Muscle layer of duodenum (tissue), 2 donors: ENCODE measurements at regions not wholly inside any gene's neighbourhood (a gene's known extent, or its start where the extent isn't known, plus 50 kb on each side); places are given as distances from the start of the nearest gene placed in this dataset.

Experiments used
- H3K27ac ChIP-seq: one replicate; pipeline ENCODE4 v1.7.0; 2013; ENCODE audit warnings: mild to moderate bottlenecking, low read length
- H3K27me3 ChIP-seq: one replicate; pipeline ENCODE4 v1.7.0; 2013; ENCODE audit warnings: low read depth, mild to moderate bottlenecking, control low read depth, low read length
- H3K36me3 ChIP-seq, 2 donors: one replicate each; pipeline ENCODE4 v1.7.0; 2013; ENCODE audit warnings: low read length in 2 of 2, control low read depth in 1 of 2, mild to moderate bottlenecking in 1 of 2; ENCODE audit not compliant: insufficient read depth in 2 of 2, control insufficient read depth in 1 of 2
- H3K4me1 ChIP-seq, 2 donors: one replicate each; pipeline ENCODE4 v1.7.0; 2013; ENCODE audit warnings: low read length in 2 of 2, mild to moderate bottlenecking in 2 of 2, control low read depth in 1 of 2, moderate library complexity in 1 of 2; ENCODE audit not compliant: insufficient read depth in 2 of 2, control insufficient read depth in 1 of 2
- H3K4me3 ChIP-seq, 2 donors: one replicate each; pipeline ENCODE4 v1.7.0; 2013; ENCODE audit warnings: low read length in 2 of 2, low read depth in 1 of 2, mild to moderate bottlenecking in 1 of 2
- H3K9me3 ChIP-seq, 2 donors: one replicate each; pipeline ENCODE4 v1.7.0; 2013; ENCODE audit warnings: low read length in 2 of 2, control low read depth in 1 of 2, mild to moderate bottlenecking in 1 of 2; ENCODE audit not compliant: control insufficient read depth in 1 of 2
- donor health status: healthy.

DNA sequence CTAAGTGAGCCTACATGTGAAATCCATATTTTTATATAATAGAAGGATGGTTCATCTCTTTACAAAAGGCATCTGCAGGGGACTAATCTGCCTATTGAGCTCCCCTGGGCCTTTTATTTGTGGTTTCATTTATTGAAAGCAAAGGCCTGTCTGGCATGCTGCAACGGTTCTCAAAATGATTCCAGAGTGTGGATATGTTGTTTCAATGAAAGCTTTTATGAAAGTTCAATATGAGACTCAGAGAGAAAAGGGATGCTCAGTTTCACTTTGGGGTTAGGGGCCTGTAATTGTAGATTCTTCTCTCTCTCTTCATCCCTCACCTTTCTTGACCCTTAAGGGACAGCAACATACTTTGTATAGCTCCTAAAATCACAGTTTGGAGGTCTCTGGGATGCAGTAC lies 204.2 kb upstream of the CASK start:
- no peaks in the 10 kb centered on the region for H3K4me1 ChIP-seq
- no peaks in the 10 kb centered on the region for H3K36me3 ChIP-seq
- no peaks in the 10 kb centered on the region for H3K9me3 ChIP-seq
- no peak overlapping the region for H3K4me3 ChIP-seq
- no peak overlapping the region for H3K27ac ChIP-seq
- no peaks in the 10 kb centered on the region for H3K27me3 ChIP-seq

GRCh38 chrX:42123369-42123768 lies 200.0 kb upstream of the CASK start:
- Histone ChIP-seq H3K27ac (no peak overlapping the region), H3K4me3 (no peak overlapping the region), H3K27me3 (no peaks in the 10 kb centered on the region), H3K4me1 (no peaks in the 10 kb centered on the region), H3K9me3 (no peaks in the 10 kb centered on the region), H3K36me3 (no peaks in the 10 kb centered on the region)

DNA sequence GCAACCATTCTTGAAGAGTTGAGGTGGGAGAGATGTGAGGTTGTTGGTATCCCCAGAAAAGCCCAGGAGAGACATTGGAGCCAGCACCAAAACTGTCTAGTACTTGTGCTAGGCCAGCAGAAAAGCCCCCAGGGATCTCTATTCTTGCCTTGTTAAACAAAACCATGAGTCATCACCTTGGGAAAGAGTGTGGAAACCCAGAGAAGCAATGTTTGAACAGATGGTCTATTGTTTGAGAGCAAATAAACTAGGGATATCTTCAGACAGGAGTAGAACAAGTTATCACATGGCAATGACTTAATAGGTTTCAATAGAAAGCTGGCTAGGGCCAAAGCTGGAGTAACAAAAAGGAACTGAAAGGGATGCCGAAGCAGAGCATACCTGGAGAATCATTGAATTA lies 195.7 kb upstream of the CASK start:
- Histone ChIP-seq H3K27ac (no peak overlapping the region), H3K4me3 (no peak overlapping the region), H3K9me3 (no peaks in the 10 kb centered on the region), H3K36me3 (no peaks in the 10 kb centered on the region), H3K27me3 (no peaks in the 10 kb centered on the region), H3K4me1 (no peaks in the 10 kb centered on the region)

DNA sequence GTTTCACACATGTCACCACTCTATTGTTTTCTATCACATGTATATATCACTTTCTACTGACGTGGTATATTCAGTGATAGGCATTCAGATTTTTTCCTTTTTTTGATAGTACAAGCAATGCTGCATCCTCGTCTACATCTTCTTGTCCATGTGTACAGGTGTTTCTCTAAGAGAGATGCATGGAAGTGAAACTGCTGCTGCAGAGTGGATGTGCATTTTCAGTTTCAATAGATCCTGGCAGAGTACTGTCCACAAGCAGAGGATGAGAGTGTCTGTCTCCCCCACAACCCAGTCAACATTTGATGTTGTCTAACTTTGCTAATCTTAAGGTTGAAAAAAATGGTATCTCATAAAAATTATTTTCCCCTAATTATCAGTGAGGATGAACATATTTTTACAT lies 194.0 kb upstream of the CASK start:
- Histone ChIP-seq H3K4me3 (no peak overlapping the region), H3K4me1 (no peaks in the 10 kb centered on the region), H3K9me3 (no peaks in the 10 kb centered on the region), H3K27ac (no peak overlapping the region), H3K27me3 (no peaks in the 10 kb centered on the region), H3K36me3 (no peaks in the 10 kb centered on the region)

- Histone ChIP-seq H3K4me3 (no peak overlapping the region), H3K9me3 (no peaks in the 10 kb centered on the region), H3K36me3 (no peaks in the 10 kb centered on the region), H3K27ac (no peak overlapping the region), H3K27me3 (no peaks in the 10 kb centered on the region), H3K4me1 (no peaks in the 10 kb centered on the region)
These were observed 186.1 kb upstream of the CASK start for GRCh38 chrX:42109428-42109827.

DNA sequence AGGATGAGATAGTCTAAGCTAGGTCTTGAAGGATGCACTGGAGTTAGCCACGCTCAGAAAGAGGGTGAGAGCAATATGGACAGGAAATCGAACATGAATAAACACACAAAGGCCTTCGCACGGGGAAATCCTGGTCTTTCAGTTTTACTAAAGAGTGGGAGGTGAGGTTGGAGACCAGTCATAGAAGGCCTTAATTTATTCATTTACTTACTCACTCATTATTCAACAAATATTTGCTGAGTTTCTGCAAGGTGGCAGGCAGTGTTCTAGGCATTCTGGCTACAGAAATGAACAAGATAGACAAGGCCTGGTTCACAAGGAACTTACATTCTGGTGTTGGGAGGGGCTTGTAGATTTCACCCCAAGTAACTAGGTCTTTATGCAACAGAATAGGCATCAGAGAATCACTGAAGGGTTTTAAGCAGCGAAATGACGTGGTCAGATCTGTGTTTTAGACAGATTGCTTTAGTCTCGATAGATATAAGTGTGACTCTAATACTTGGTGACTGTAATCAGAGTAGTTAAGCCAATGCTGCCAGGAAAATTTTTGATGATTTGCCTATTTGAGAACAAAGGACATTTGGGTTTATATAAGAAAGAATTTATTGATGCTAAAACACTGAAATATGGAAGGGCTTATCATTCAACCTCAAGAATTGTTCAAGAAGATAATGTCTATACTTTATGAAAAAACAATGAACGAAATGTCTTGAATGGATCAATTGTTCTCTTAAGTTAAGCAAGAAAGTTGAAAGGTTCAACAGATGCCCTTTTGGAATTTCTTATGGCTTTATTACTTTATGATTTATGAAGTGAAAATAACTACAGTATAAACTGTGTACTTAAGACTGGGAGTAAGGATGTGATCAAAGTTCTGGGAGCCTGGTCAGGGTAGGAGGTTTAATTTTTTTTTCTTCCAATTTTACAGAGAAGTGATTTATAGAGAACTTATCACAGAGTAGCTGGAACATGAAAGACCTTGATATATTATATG lies 184.4 kb upstream of the CASK start:
- Histone ChIP-seq H3K27me3 (no peaks in the 10 kb centered on the region), H3K4me3 (no peak overlapping the region), H3K36me3 (no peaks in the 10 kb centered on the region), H3K4me1 (no peaks in the 10 kb centered on the region), H3K9me3 (no peaks in the 10 kb centered on the region), H3K27ac (no peak overlapping the region)

DNA sequence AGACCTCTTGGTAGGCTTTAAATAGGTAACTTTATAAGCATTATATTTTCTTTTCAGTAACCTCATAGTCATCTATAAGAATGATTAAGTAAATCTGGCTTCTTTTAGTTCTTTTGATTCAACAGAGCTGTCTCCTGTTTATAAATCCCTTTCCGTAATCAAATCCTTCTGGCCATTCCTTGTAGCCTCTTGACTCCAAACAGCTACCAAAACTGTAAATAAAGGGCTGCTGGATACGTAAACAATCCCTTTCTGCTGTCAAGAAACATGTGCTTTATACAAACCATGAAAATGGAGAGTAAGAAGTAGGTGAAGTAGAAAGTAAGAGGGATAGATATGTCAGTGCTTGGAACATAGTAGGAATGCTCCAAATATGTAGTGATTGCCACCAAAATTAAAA lies 183.2 kb upstream of the CASK start:
- H3K27me3 ChIP-seq, result no peaks in the 10 kb centered on the region
- no peak overlapping the region for H3K27ac ChIP-seq
- no peaks in the 10 kb centered on the region for H3K4me1 ChIP-seq
- no peaks in the 10 kb centered on the region for H3K36me3 ChIP-seq
- no peak overlapping the region for H3K4me3 ChIP-seq
- no peaks in the 10 kb centered on the region for H3K9me3 ChIP-seq

- no peaks in the 10 kb centered on the region for H3K36me3 ChIP-seq
- H3K9me3 ChIP-seq, result no peaks in the 10 kb centered on the region
- no peaks in the 10 kb centered on the region for H3K4me1 ChIP-seq
- H3K4me3 ChIP-seq, result no peak overlapping the region
- no peak overlapping the region for H3K27ac ChIP-seq
- no peaks in the 10 kb centered on the region for H3K27me3 ChIP-seq
These were observed 179.4 kb upstream of the CASK start for GRCh38 chrX:42102586-42103282.

- Histone ChIP-seq H3K4me3 (no peak overlapping the region), H3K27ac (no peak overlapping the region), H3K27me3 (no peaks in the 10 kb centered on the region), H3K36me3 (no peaks in the 10 kb centered on the region), H3K9me3 (no peaks in the 10 kb centered on the region), H3K4me1 (no peaks in the 10 kb centered on the region)
These were observed 175.5 kb upstream of the CASK start for GRCh38 chrX:42098900-42099299.

DNA sequence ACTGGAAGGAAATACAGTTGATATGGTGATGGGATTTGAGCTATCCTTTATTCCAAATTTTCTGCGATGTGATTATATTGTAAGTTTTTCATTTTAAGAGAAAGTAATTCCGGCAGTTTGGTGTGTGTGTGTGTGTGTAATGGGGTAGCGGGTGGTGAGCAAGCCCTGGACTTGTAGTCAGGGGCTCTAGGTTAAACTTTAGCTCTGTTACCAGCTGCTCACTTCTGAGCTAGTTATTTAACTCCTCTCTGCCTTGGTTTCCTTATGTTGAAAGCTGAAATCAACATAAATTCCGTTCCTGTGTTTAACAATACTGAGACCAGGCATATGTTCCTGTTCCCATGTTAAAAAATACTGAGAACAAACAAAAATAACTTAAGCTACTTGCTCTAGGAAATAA lies 174.1 kb upstream of the CASK start:
- Histone ChIP-seq H3K36me3 (no peaks in the 10 kb centered on the region), H3K4me3 (no peak overlapping the region), H3K27ac (no peak overlapping the region), H3K9me3 (no peaks in the 10 kb centered on the region), H3K27me3 (no peaks in the 10 kb centered on the region), H3K4me1 (no peaks in the 10 kb centered on the region)

- Histone ChIP-seq H3K9me3 (no peaks in the 10 kb centered on the region), H3K4me1 (no peaks in the 10 kb centered on the region), H3K27me3 (no peaks in the 10 kb centered on the region), H3K27ac (no peak overlapping the region), H3K4me3 (no peak overlapping the region), H3K36me3 (no peaks in the 10 kb centered on the region)
These were observed 173.0 kb upstream of the CASK start for GRCh38 chrX:42096265-42096920.
